HG03378 (cell line): ENCODE measurements at regions not wholly inside any gene's neighbourhood (a gene's known extent, or its start where the extent isn't known, plus 50 kb on each side); places are given as distances from the start of the nearest gene placed in this dataset.

Source experiments
- ATAC-seq: cut with Tn5 transposase; IDR thresholded peaks from one replicate; pipeline ENCODE4 v1.9.1; 2021; ENCODE audit warnings: mild to moderate bottlenecking, moderate library complexity; ENCODE audit not compliant: unreplicated experiment

DNA sequence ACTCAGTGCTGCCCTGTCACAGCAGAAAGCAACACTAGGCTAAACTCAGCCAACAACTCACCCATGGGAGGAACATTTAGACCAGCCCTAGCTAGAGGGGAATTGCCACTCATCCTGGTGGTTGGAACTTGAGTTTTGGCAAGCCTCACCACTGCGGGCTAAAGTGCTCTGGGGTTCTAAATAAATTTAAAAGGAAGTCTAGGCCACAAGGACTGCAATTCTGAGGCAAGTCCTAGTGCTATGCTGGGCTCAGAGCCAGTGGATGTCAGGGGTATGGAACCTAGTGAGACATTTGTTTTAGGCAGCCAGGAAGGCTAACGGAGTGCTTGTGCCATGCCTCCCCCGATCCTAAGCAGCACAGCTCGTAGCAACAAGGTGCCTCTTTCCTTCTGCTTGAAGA lies 78.0 kb downstream of the RGS13 start:
- ATAC-seq, result no peak

DNA sequence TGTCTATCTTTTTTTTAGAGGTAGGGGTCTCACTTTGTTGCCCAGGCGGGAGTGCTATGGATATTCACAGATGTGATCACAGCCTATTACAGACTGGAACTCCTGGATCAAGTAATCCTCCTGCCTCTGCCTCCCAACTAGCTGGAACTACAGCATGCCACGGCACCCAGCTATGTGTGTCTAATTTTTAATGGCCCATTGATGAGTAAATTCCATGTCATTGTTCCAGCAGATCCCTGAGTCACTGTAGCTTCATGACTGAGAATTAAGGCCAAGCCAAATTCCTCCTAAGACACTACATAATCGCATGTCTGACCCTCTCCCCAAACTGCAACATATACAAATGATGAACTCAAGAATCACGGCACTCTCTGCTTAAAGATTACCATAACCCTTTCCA lies 84.2 kb upstream of the RGS2 start:
- ATAC-seq, result no peak

GRCh38 chr1:192726820-192727504 lies 81.9 kb upstream of the RGS2 start:
- no peak for ATAC-seq

DNA sequence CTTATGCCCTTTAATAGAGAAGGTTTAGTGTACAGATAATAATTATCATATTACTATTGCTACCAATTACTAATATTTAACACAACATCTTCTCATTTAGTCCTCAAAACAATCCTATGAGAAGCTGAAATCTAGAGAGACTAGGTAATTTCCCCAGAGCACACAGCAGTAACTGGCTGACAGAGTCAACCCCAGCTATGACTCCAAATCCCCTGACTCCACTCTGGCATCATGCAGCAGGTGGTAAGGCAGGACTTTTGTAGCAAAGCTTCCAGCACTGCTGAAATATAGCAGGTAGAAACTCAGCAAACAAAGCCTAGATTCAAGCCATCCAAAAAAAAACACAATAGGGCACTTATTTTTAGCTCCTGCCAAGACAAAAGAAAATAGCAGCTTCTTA lies 79.3 kb upstream of the RGS2 start:
- ATAC-seq, result no peak

DNA sequence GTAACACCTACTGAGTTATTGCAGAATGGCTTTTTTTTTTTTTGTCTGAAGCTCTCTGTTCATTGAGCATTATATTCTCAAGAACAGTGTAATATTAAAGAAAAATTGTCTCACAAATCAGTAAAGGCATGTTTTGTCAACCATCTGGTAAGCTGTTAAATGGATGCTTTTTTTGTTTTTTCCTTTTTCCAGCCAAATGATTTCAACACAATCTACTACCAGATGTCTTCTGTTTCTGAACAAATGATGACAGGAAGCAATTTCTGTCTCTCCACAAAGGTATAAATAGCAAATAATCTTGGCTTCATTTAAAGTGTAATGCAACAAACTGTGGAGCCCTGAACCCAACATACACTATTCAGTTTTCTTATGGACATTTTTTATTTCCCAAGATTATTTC lies 78.6 kb upstream of the RGS2 start:
- no peak for ATAC-seq

DNA sequence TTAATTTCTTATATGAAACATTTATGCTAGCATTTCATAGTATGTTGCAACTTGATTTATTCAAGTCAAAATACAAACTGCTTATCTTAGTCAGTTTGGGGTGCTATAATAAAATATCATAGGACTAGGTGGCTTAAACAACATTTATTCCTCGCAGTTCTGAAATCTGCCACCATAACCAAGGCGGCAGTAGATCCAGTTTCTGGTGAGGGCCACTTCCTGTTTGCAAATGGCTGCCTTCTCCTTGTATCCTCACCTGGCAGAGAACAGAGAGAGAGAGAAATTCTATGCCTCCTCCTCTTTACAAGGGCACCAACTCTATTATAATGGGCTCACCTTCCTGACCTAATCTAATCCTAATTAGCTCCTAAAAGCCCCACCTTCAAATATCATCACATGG lies 76.1 kb upstream of the RGS2 start:
- peak; percentile 62 for ATAC-seq

GRCh38 chr1:192735298-192735915 lies 73.4 kb upstream of the RGS2 start:
- ATAC-seq, result no peak

GRCh38 chr1:192737306-192737705 lies 71.5 kb upstream of the RGS2 start:
- ATAC-seq, result no peak

DNA sequence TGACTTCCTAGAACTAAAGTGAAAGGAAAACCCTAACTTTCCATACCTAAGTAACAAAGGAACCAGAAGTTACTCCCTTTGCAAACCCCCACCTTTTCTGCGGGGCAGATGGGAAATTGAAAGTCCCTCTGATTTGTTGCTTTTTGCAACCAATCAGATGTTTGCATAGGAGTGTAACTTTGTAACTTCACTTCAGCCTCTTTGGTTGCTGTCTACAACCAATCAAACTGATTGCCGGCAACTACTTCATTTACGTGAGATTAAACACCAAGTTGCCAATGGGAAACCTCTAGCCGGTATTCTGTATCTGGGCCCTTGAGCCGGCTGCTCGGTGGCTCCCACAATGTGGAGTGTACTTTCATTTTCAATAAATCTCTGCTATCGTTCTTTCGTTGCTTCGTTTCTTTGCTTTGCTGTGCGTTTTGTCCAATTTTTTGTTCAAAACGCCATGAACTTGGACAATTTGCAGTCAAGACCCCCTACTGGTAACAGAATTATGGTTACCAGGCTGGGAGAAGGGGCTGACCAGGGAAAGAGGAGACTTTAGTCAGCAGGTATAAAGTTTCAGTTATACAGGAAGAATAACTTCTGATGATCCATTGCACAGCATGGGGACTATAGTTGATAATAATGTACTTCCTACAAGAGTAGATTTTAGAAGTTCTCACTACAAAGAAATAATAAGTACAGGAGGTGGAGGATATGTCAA lies 69.2 kb upstream of the RGS2 start:
- ATAC-seq, result no peak

- ATAC-seq, result no peak
These were observed 68.6 kb upstream of the RGS2 start for GRCh38 chr1:192740214-192740613.

GRCh38 chr1:192741095-192741494 lies 67.7 kb upstream of the RGS2 start:
- no peak for ATAC-seq

GRCh38 chr1:192747301-192747700 lies 61.5 kb upstream of the RGS2 start:
- ATAC-seq, result no peak

DNA sequence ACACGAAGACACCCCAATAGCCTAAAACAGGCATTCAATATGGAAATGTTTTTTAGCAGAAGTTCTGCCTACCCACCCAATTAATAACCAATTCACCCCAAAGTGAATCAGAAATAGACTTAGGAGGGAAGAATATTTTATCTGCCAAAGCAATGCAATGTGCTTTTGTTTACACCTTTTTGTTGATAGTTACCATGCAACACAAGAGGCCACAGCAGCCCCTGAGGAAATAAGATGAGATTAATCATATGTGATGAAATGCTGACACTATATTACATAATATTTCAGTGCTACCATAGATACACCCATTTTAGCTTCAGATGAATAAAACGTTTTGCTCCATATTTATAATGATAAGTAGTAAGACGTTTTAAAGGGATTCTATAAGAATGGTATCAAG lies 60.9 kb upstream of the RGS2 start:
- no peak for ATAC-seq

DNA sequence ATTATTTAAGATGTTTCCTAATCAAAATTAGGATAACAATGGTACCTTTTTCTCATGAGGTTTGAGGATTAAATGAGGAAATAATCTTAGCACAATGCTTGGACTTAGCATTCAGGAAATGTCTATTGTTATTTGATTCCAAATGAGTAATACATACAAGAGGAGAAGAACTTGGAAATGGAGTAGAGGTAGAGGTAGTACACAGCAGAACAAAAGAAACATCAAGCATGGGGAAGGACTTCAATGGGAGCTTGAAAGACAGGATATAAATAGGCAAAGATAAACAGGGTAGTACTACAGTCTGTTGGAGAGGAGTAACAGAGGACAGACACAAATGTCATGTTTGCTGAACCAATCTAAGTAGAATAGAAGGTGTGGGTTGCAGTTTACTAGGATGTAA lies 59.5 kb upstream of the RGS2 start:
- ATAC-seq, result no peak

GRCh38 chr1:192751260-192751659 lies 57.6 kb upstream of the RGS2 start:
- no peak for ATAC-seq

DNA sequence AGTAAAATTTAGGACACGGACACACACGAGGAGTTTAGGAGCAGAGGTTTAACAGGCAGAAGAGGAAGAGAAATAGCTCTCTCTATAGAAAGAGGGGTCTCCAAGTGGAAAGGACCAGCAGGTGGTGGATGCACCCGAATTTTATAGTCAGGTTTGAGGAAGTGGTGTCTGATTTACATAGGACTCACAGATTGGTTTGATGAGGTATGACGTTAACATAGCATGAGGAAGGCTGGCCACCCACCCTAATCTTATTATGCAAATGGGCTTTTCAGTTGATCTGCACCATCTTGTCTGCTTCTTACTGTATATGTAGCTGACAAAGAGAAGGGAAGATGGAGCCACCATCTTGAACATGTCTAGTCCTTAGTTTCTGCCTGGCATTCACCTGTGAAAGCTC lies 52.5 kb upstream of the RGS2 start:
- ATAC-seq, result no peak

DNA sequence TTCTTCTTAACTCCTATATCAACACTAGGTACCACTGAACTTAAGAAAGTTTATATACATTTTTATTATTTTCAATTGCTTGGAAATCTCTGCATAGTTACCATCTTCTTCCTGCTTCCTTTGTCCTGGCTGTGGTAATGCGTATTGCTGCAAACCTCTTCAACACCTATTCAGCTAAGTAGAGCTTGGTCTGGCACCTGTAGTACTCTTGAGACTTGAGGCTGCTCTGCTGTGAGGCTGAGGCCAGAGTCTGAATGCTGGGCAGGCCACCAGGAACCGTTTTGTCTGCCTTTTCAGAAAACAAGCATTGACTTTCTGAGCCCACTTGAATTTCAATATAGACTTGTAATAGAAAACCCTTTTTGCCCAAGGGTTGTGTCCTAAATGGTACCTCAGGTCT lies 52.0 kb upstream of the RGS2 start:
- ATAC-seq, result no peak

DNA sequence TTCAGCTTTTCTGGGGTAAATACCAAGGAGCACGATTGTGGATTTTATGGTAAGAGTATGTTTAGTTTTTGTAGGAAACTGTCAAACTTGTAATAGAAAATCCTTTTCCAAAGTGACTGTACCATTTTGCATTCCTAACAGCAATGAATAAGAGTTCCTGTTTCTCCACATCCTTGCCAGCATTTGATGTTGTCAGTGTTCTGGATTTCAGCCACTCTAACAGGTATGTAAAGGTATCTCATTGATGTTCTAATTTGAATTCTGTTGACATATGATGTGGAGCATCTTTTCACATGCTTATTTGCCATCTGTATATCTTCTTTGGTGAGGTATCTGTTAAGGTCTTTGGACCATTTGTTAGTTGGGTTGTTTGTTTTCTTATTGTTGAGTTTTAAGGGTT lies 50.3 kb upstream of the RGS2 start:
- ATAC-seq, result no peak
